ENCODE measurements at regions not wholly inside any gene's neighbourhood (a gene's known extent, or its start where the extent isn't known, plus 50 kb on each side); places are given as distances from the start of the nearest gene placed in this dataset.

DNA sequence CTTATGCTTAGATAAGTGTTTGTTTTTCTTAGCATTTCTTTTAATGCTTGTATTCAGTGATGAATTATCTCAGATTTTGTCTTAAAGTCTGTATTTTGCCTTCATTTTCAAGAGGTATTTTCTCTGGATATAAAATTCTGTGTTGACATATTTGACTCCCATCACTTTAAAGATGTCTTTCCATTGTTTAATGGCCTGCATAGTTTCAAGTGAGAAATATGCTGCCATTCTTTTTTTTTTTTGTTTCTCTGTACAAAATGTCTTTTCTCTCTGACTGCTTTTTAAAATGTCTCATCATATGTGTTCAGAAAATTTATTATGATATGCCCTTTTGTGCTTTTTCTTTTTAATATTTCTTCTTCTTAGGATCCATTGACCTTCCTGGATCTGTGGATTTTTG is 578.0 kb upstream of the NOX3 start:
- Histone ChIP-seq H3K36me3 (ENCODE audit: control insufficient read depth, insufficient read depth, low read length) (no peaks in the 10 kb centered on the region), H3K4me3 (ENCODE audit: low read depth, low read length) (no peak overlapping the region), H3K27me3 (ENCODE audit: control insufficient read depth, insufficient read depth, low read length) (no peaks in the 10 kb centered on the region)
- TF ChIP-seq, protein P1, sequence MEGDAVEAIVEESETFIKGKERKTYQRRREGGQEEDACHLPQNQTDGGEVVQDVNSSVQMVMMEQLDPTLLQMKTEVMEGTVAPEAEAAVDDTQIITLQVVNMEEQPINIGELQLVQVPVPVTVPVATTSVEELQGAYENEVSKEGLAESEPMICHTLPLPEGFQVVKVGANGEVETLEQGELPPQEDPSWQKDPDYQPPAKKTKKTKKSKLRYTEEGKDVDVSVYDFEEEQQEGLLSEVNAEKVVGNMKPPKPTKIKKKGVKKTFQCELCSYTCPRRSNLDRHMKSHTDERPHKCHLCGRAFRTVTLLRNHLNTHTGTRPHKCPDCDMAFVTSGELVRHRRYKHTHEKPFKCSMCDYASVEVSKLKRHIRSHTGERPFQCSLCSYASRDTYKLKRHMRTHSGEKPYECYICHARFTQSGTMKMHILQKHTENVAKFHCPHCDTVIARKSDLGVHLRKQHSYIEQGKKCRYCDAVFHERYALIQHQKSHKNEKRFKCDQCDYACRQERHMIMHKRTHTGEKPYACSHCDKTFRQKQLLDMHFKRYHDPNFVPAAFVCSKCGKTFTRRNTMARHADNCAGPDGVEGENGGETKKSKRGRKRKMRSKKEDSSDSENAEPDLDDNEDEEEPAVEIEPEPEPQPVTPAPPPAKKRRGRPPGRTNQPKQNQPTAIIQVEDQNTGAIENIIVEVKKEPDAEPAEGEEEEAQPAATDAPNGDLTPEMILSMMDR (IDR thresholded peaks at IDR 0.05; ENCODE audit: insufficient read depth, low read depth, low read length) = no peak
- no peak for DNase-seq (ENCODE audit: low read depth)
- CTCF ChIA-PET = no interaction called here
- POLR2A ChIA-PET = no interaction called here

DNA sequence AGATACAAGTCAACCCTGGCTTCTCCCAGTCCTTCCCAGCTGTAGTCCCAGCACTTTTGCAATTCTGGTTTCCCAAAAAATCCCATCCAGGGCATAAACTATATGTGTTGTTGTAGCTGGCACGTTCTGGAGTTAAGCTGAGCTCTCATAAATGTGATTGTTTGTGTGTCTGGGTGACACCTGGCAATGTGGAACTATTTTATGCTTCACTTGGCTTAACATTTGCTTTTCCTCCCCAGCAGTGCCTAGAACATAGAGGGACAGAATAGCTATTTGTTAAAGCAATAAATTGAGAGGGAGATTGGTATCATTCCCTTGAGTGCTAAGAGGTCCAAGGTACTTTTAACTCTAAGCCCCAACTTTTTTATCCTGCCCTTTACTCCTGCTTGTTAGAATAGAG is 575.9 kb upstream of the NOX3 start:
- Histone ChIP-seq H3K27me3 (ENCODE audit: control insufficient read depth, insufficient read depth, low read length) (no peaks in the 10 kb centered on the region), H3K4me3 (ENCODE audit: low read depth, low read length) (no peak overlapping the region), H3K36me3 (ENCODE audit: control insufficient read depth, insufficient read depth, low read length) (no peaks in the 10 kb centered on the region)
- ChIA-PET POLR2A (no interaction called here), CTCF (no interaction called here)
- DNase-seq (ENCODE audit: low read depth) = no peak
- TF ChIP-seq, protein P1 (IDR thresholded peaks at IDR 0.05; ENCODE audit: insufficient read depth, low read depth, low read length) = no peak

DNA sequence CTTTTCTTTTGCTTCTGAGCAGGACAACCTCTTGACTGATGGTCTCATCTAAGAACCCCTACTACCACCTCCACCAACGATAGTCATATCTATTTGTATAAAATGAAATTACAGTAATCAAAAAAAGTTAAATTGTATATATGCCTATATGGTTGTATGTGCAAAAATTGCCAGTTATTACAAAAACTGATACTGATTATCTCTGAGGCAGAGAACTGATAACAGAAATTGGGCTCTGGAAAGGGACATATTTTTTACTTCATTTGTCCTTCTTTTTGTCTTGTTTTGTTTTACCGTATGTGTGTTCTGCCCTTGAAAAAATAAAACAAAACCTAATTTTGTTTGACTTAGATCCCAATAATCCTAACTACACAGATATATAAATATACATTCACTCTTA is 574.4 kb upstream of the NOX3 start:
- POLR2A ChIA-PET = no interaction called here
- TF ChIP-seq, protein P1 (IDR thresholded peaks at IDR 0.05; ENCODE audit: insufficient read depth, low read depth, low read length) = no peak

DNA sequence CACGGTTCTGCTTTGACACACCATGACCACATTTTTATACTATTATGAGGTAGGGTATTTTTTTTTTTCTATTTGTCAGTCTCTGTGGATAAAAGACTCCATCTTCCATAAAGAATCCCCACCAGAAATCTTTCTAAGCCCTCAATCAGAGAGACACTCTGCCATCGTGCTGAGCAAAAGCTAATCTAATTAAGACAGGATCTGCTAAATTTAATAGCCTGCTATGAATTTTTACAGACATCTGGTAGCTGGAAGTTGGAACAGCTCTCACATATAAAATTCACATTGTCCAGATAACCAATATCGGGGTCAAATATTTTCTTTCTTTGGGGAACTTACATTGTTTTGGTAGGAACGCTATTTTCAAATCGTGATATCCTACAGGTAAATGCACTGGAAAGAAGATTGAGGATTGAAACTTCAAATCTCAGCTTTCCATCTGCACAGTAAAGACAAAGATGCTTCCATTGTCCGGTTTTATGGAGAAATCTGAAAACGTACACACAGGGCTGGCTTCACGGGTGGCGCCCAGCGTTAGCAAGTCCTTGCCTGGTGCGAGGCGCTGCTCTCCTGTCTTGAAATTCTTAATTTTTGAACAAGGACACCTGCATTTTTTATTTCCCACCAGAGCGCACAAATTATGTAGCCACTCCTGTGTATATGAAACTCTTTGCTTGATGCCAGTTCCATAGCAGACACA is 573.8 kb upstream of the NOX3 start:
- Histone ChIP-seq H3K36me3 (ENCODE audit: control insufficient read depth, insufficient read depth, low read length) (no peaks in the 10 kb centered on the region), H3K27me3 (ENCODE audit: control insufficient read depth, insufficient read depth, low read length) (no peaks in the 10 kb centered on the region), H3K4me3 (ENCODE audit: low read depth, low read length) (no peak overlapping the region)
- CTCF ChIA-PET = interaction anchor here (0.7 kb wide), 1 partner anchor 15 kb away, joined by 3 read pairs; no protein-coding TSS in a partner anchor
- POLR2A ChIA-PET = no interaction called here
- TF ChIP-seq, protein P1 (IDR thresholded peaks at IDR 0.05; ENCODE audit: insufficient read depth, low read depth, low read length) = no peak
- DNase-seq (ENCODE audit: low read depth) = no peak

More for the DNA sequence above, 574.4 kb upstream of the NOX3 start:
- Histone ChIP-seq H3K36me3 (ENCODE audit: control insufficient read depth, insufficient read depth, low read length) (no peaks in the 10 kb centered on the region), H3K4me3 (ENCODE audit: low read depth, low read length) (no peak overlapping the region), H3K27me3 (ENCODE audit: control insufficient read depth, insufficient read depth, low read length) (no peaks in the 10 kb centered on the region)
- CTCF ChIA-PET = interaction anchor here (0.7 kb wide), 1 partner anchor 15 kb away, joined by 3 read pairs; no protein-coding TSS in a partner anchor
- DNase-seq (ENCODE audit: low read depth) = no peak

DNA sequence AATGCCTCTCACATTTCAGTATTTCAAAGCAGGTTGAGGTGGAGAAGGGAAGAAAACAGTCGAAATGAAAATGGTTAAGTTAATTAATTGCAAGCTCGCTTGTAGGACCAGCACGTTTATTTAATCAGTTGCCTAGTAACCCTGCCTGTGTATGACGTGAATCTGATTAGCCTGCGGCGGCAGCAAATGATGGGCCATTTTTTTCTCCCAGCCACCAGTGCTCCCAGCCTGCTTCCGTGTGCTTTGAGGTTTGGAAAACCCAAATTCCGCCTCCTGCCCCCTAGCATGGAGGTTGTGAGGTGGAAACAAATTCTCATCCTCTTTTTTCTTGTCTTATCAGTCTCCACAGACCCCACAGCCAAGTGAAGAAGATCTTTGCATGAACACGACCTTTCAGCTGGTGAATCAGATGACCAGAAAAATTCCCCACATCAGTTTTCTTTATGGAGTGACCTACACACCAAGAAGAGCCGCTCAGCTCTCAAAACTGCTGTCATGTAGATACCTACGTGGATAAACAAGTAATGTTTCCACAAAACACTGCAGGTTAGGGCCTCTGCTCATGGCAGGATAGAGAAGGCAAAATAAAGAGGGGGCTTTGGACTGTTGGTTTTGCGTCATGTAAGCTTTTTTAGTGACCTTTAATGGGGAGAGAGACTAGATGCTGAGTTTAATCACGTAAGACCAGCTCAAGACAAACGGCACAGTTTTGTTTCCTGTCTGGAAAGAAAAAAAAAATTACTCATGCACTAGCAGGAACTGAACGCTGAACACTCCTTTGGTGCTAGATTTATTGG is 572.9 kb upstream of the NOX3 start:
- no peaks in the 10 kb centered on the region for H3K36me3 ChIP-seq (ENCODE audit: control insufficient read depth, insufficient read depth, low read length)
- DNase-seq (ENCODE audit: low read depth) = peak; percentile 24
- ChIA-PET POLR2A (no interaction called here), CTCF (no interaction called here)
- no peaks in the 10 kb centered on the region for H3K27me3 ChIP-seq (ENCODE audit: control insufficient read depth, insufficient read depth, low read length)
- TF ChIP-seq, protein P1 (IDR thresholded peaks at IDR 0.05; ENCODE audit: insufficient read depth, low read depth, low read length) = no peak
- no peak overlapping the region for H3K4me3 ChIP-seq (ENCODE audit: low read depth, low read length)
